ENCODE measurements at regions not wholly inside any gene's neighbourhood (a gene's known extent, or its start where the extent isn't known, plus 50 kb on each side); places are given as distances from the start of the nearest gene placed in this dataset.

GRCh38 chr16:54688339-54688738, 242.3 kb upstream of the IRX5 start:
- H3K27ac ChIP-seq = no peak overlapping the region

GRCh38 chr16:54687043-54687899, 243.4 kb upstream of the IRX5 start:
- no peak for TF ChIP-seq CTCF (conservative IDR thresholded peaks at IDR 0.05)
- H3K27ac ChIP-seq = no peak overlapping the region

More at GRCh38 chr16:54688339-54688738, 242.3 kb upstream of the IRX5 start:
- TF ChIP-seq CTCF (conservative IDR thresholded peaks at IDR 0.05) = no peak

GRCh38 chr16:54685682-54686081, 245.0 kb upstream of the IRX5 start:
- TF ChIP-seq CTCF (conservative IDR thresholded peaks at IDR 0.05) = no peak
- H3K27ac ChIP-seq = no peak overlapping the region

- no peak overlapping the region for H3K27ac ChIP-seq
These were observed 251.1 kb upstream of the IRX5 start for GRCh38 chr16:54679531-54679930.

GRCh38 chr16:54677308-54677950, 253.2 kb upstream of the IRX5 start:
- no peak overlapping the region for H3K27ac ChIP-seq
- no peak for TF ChIP-seq CTCF (conservative IDR thresholded peaks at IDR 0.05)

More at GRCh38 chr16:54679531-54679930, 251.1 kb upstream of the IRX5 start:
- no peak for TF ChIP-seq CTCF (conservative IDR thresholded peaks at IDR 0.05)

- H3K27ac ChIP-seq = no peak overlapping the region
- no peak for TF ChIP-seq CTCF (conservative IDR thresholded peaks at IDR 0.05)
These were observed 257.4 kb upstream of the IRX5 start for GRCh38 chr16:54673313-54673712.

- no peak for TF ChIP-seq CTCF (conservative IDR thresholded peaks at IDR 0.05)
- H3K27ac ChIP-seq = no peak overlapping the region
These were observed 258.2 kb upstream of the IRX5 start for GRCh38 chr16:54672500-54672899.

Data from VCaP (cell line).